Ureter (tissue), 1 donor: ENCODE measurements at regions not wholly inside any gene's neighbourhood (a gene's known extent, or its start where the extent isn't known, plus 50 kb on each side); places are given as distances from the start of the nearest gene placed in this dataset.

Source experiments
- DNase-seq: peaks from one replicate; pipeline ENCODE4 v3.0.0-alpha.2; 2020; ENCODE audit warnings: low spot score
- donor health status: DM: yes; HTN: yes; CAD: no.

- DNase-seq: no peak
Measured at GRCh38 chr2:7210712-7211111, 293.5 kb downstream of the RNF144A start.

- DNase-seq: no peak
Measured at GRCh38 chr2:7225848-7226247, 308.6 kb downstream of the RNF144A start.

GRCh38 chr2:7226501-7226900, 309.3 kb downstream of the RNF144A start:
- DNase-seq: no peak

- DNase-seq: no peak
Measured at GRCh38 chr2:7233126-7233525, 315.9 kb downstream of the RNF144A start.

GRCh38 chr2:7237466-7237865, 320.3 kb downstream of the RNF144A start:
- DNase-seq: no peak

GRCh38 chr2:7239078-7239477, 321.9 kb downstream of the RNF144A start:
- no peak for DNase-seq

GRCh38 chr2:7241041-7241745, 324.0 kb downstream of the RNF144A start:
- DNase-seq: no peak

- no peak for DNase-seq
Measured at GRCh38 chr2:7242189-7242867, 325.1 kb downstream of the RNF144A start.

GRCh38 chr2:7243276-7243675, 326.1 kb downstream of the RNF144A start:
- DNase-seq: no peak

- DNase-seq: no peak
Measured at GRCh38 chr2:7256377-7256776, 339.2 kb downstream of the RNF144A start.

- no peak for DNase-seq
Measured at GRCh38 chr2:7262727-7263126, 345.5 kb downstream of the RNF144A start.

GRCh38 chr2:7264791-7265190, 347.6 kb downstream of the RNF144A start:
- no peak for DNase-seq

GRCh38 chr2:7265286-7265685, 348.1 kb downstream of the RNF144A start:
- DNase-seq: no peak

- no peak for DNase-seq
Measured at GRCh38 chr2:7269106-7269643, 352.0 kb downstream of the RNF144A start.

GRCh38 chr2:7270011-7270431, 352.8 kb downstream of the RNF144A start:
- DNase-seq: no peak

GRCh38 chr2:7272210-7272609, 355.0 kb downstream of the RNF144A start:
- no peak for DNase-seq

- DNase-seq: no peak
Measured at GRCh38 chr2:7278984-7279383, 361.8 kb downstream of the RNF144A start.

GRCh38 chr2:7279421-7279949, 362.3 kb downstream of the RNF144A start:
- DNase-seq: no peak

GRCh38 chr2:7280790-7281189, 363.6 kb downstream of the RNF144A start:
- DNase-seq: no peak

GRCh38 chr2:7281231-7282201, 364.3 kb downstream of the RNF144A start:
- DNase-seq: no peak

- DNase-seq: no peak
Measured at GRCh38 chr2:7286120-7286519, 368.9 kb downstream of the RNF144A start.

- peak; percentile 50 for DNase-seq
Measured at GRCh38 chr2:7288484-7288883, 371.3 kb downstream of the RNF144A start.
